ENCODE measurements at regions not wholly inside any gene's neighbourhood (a gene's known extent, or its start where the extent isn't known, plus 50 kb on each side); places are given as distances from the start of the nearest gene placed in this dataset.

DNA sequence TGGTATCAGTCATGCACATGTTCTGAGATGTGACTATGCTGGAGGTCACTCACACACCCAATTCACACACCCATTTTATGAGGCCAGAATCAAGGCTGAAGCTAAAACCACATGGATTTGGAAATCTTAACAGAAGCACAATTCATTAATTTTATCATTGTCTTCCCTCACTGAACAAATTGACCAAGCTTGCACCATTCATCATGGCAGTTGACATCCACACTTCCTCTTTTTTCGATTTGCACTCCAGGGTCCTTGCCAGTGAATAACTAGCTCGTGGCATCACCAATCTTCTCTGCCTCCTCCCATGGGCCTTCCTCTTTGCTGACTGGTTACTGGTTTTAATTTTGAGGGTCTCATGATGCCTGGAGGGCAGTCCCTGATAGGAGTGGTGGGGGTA lies 123.0 kb upstream of the ASIC2 start:
- Histone ChIP-seq H3K27me3 (replicated peaks; ENCODE audit: insufficient read depth, low read length) (no peaks in the 10 kb centered on the region), H3K27ac (ENCODE audit: low read length) (no peak overlapping the region), H3K4me1 (ENCODE audit: low read length) (no peaks in the 10 kb centered on the region), H3K4me2 (ENCODE audit: low read depth, low read length) (no peak overlapping the region), H2AFZ (ENCODE audit: low read length) (no peak overlapping the region), H3K9ac (ENCODE audit: low read length) (no peak overlapping the region), H4K20me1 (ENCODE audit: insufficient read depth, low read length) (no peaks in the 10 kb centered on the region), H3K9me3 (replicated peaks; ENCODE audit: insufficient read depth, low read length) (no peaks in the 10 kb centered on the region), H3F3A (ENCODE audit: insufficient read depth, low read length) (no peaks in the 10 kb centered on the region), H3K36me3 (replicated peaks; ENCODE audit: insufficient read depth, low read length) (no peaks in the 10 kb centered on the region), H3K79me2 (ENCODE audit: low read length) (no peaks in the 10 kb centered on the region), H3K9me2 (replicated peaks; ENCODE audit: insufficient read depth, low read length) (no peaks in the 10 kb centered on the region), H3K4me3 (ENCODE audit: low read length) (no peak overlapping the region)
- TF ChIP-seq EZH2 (optimal IDR thresholded peaks at IDR 0.05; ENCODE audit: low read depth, low read length) (no peak), EZH2phosphoT487 (IDR thresholded peaks at IDR 0.05; ENCODE audit: low read length) (no peak)
- TF ChIP-seq, protein P1, sequence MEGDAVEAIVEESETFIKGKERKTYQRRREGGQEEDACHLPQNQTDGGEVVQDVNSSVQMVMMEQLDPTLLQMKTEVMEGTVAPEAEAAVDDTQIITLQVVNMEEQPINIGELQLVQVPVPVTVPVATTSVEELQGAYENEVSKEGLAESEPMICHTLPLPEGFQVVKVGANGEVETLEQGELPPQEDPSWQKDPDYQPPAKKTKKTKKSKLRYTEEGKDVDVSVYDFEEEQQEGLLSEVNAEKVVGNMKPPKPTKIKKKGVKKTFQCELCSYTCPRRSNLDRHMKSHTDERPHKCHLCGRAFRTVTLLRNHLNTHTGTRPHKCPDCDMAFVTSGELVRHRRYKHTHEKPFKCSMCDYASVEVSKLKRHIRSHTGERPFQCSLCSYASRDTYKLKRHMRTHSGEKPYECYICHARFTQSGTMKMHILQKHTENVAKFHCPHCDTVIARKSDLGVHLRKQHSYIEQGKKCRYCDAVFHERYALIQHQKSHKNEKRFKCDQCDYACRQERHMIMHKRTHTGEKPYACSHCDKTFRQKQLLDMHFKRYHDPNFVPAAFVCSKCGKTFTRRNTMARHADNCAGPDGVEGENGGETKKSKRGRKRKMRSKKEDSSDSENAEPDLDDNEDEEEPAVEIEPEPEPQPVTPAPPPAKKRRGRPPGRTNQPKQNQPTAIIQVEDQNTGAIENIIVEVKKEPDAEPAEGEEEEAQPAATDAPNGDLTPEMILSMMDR (IDR thresholded peaks at IDR 0.05; ENCODE audit: low read length) = no peak
- no peak for DNase-seq

DNA sequence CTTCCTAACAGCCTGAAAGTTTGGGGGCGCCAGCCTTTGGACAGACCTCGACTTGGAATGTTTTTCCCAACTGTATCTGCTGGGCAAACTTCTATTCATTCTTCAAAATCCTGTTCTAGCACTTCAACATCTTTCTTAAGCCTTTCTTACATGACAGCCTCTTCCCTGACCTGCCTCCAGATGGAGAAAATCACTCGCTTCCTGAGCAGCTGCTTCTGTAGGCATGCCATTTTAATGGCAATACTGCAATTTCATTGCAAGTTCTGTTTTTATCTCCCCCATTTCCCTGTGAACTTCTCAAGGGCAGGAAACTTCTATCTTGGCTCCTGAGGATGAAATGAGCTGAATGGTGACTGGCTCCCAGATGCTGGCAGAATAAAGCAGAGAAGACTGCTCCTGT lies 128.8 kb upstream of the ASIC2 start:
- TF ChIP-seq EZH2 (optimal IDR thresholded peaks at IDR 0.05; ENCODE audit: low read depth, low read length) (no peak), EZH2phosphoT487 (IDR thresholded peaks at IDR 0.05; ENCODE audit: low read length) (no peak)
- TF ChIP-seq, protein P1 (IDR thresholded peaks at IDR 0.05; ENCODE audit: low read length) = no peak
- H3K79me2 ChIP-seq (ENCODE audit: low read length) = no peaks in the 10 kb centered on the region
- no peak overlapping the region for H3K4me2 ChIP-seq (ENCODE audit: low read depth, low read length)
- H3K4me1 ChIP-seq (ENCODE audit: low read length) = no peaks in the 10 kb centered on the region
- H3K9ac ChIP-seq (ENCODE audit: low read length) = no peak overlapping the region
- H3K36me3 ChIP-seq (replicated peaks; ENCODE audit: insufficient read depth, low read length) = no peaks in the 10 kb centered on the region
- no peaks in the 10 kb centered on the region for H3K27me3 ChIP-seq (replicated peaks; ENCODE audit: insufficient read depth, low read length)
- H3K4me3 ChIP-seq (ENCODE audit: low read length) = no peak overlapping the region
- no peak for DNase-seq
- H3F3A ChIP-seq (ENCODE audit: insufficient read depth, low read length) = no peaks in the 10 kb centered on the region
- no peaks in the 10 kb centered on the region for H3K9me2 ChIP-seq (replicated peaks; ENCODE audit: insufficient read depth, low read length)
- H2AFZ ChIP-seq (ENCODE audit: low read length) = no peak overlapping the region
- H4K20me1 ChIP-seq (ENCODE audit: insufficient read depth, low read length) = no peaks in the 10 kb centered on the region
- H3K27ac ChIP-seq (ENCODE audit: low read length) = no peak overlapping the region
- H3K9me3 ChIP-seq (replicated peaks; ENCODE audit: insufficient read depth, low read length) = no peaks in the 10 kb centered on the region

DNA sequence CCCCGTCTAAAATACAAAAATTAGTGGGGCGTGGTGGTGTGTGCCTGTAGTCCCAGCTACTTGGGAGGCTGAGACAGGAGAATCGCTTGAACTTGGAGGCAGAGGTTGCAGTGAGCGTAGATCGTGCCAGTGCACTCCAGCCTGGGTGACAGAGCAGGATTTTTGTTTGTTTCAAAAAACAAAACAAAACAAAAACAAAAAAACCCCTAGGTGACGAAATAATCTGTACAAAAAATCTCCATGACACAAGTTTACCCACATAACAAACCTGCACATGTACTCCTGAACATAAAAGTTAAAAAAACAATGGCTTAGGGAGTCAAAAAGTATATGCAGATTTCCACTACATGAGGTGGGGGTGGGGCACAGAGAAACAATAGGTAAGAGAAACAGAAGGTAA lies 140.5 kb upstream of the ASIC2 start:
- H3K27ac ChIP-seq (ENCODE audit: low read length) = no peak overlapping the region
- H3K4me3 ChIP-seq (ENCODE audit: low read length) = no peak overlapping the region
- no peak for DNase-seq
- H3F3A ChIP-seq (ENCODE audit: insufficient read depth, low read length) = no peaks in the 10 kb centered on the region
- H2AFZ ChIP-seq (ENCODE audit: low read length) = no peak overlapping the region
- no peaks in the 10 kb centered on the region for H3K9me3 ChIP-seq (replicated peaks; ENCODE audit: insufficient read depth, low read length)
- no peaks in the 10 kb centered on the region for H3K79me2 ChIP-seq (ENCODE audit: low read length)
- H3K4me1 ChIP-seq (ENCODE audit: low read length) = no peaks in the 10 kb centered on the region
- H4K20me1 ChIP-seq (ENCODE audit: insufficient read depth, low read length) = no peaks in the 10 kb centered on the region
- H3K27me3 ChIP-seq (replicated peaks; ENCODE audit: insufficient read depth, low read length) = no peaks in the 10 kb centered on the region
- TF ChIP-seq EZH2 (optimal IDR thresholded peaks at IDR 0.05; ENCODE audit: low read depth, low read length) (no peak), EZH2phosphoT487 (IDR thresholded peaks at IDR 0.05; ENCODE audit: low read length) (no peak)
- TF ChIP-seq, protein P1 (IDR thresholded peaks at IDR 0.05; ENCODE audit: low read length) = no peak
- no peak overlapping the region for H3K9ac ChIP-seq (ENCODE audit: low read length)
- no peaks in the 10 kb centered on the region for H3K9me2 ChIP-seq (replicated peaks; ENCODE audit: insufficient read depth, low read length)
- no peaks in the 10 kb centered on the region for H3K36me3 ChIP-seq (replicated peaks; ENCODE audit: insufficient read depth, low read length)
- H3K4me2 ChIP-seq (ENCODE audit: low read depth, low read length) = no peak overlapping the region

Measured in MM.1S (cell line).